ENCODE measurements at regions not wholly inside any gene's neighbourhood (a gene's known extent, or its start where the extent isn't known, plus 50 kb on each side); places are given as distances from the start of the nearest gene placed in this dataset.

DNA sequence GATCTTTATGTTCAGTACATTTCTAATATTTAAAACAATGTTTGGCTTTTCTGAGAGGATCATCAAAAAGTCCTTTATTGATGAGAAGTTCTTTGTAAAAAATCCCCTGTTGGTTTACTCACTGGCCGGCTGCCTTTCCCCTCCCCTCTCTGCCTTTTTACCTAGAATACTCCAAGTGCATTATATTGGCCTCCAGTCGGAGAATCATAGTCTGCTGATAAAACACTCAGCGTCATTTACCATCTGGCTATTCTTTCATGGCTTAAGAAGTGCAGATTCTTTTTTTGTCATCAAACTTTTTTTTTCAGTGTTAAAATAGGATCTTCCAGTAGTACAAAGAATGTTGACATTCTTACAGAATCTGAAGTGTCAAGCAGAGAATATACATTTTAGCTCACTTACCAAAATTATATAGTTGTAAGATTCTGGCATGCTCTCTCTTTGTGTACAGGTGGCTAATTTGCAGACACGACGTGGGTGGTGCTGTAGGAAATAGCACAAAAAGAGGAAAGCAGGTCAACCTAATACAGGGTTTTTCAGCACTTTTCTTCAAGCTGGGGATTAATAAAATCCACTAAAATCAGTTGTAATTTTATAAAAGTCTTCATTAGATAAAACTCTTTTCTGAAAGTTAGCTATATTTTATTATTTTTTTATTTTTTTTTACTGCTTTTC is 731.8 kb downstream of the KCTD8 start:
- POLR2A ChIA-PET = no interaction called here
- Histone ChIP-seq H3K9me1 (replicated peaks; ENCODE audit: control insufficient read depth, extremely low read depth, insufficient read depth, low read length) (no peaks in the 10 kb centered on the region), H3K4me2 (ENCODE audit: insufficient read depth, low read length) (no peak overlapping the region), H2AFZ (ENCODE audit: low read depth, low read length) (no peak overlapping the region), H3K27ac (ENCODE audit: insufficient read depth, low read depth, low read length) (no peak overlapping the region), H4K20me1 (replicated peaks; ENCODE audit: control insufficient read depth, extremely low read depth, insufficient read depth, low read length) (no peaks in the 10 kb centered on the region), H3K27me3 (ENCODE audit: control insufficient read depth in 2 of 2, insufficient read depth in 2 of 2, low read length in 2 of 2) (no peaks in the 10 kb centered on the region), H3K4me1 (ENCODE audit: control insufficient read depth, extremely low read depth, insufficient read depth, low read length) (no peaks in the 10 kb centered on the region), H3K79me2 (ENCODE audit: control insufficient read depth, insufficient read depth, low read length) (no peaks in the 10 kb centered on the region), H3K9me3 (replicated peaks; ENCODE audit: control insufficient read depth, insufficient read depth, low read length) (peaks cover 2% of the 10 kb centered on the region), H3K9ac (replicated peaks; ENCODE audit: extremely low read depth, insufficient read depth, low read length) (no peak overlapping the region), H3K36me3 (ENCODE audit: control insufficient read depth in 2 of 2, extremely low read depth in 1 of 2, insufficient read depth in 2 of 2, low read length in 2 of 2) (no peaks in the 10 kb centered on the region), H3K4me3 (replicated peaks in 1 of 3; ENCODE audit: insufficient read depth in 1 of 3, low read depth in 1 of 3, low read length in 3 of 3) (no peak overlapping the region)
- DNase-seq (ENCODE audit: low read depth, low spot score) (no peak), FAIRE-seq (no peak)
- intact Hi-C loops (cut with micrococcal nuclease) (no loop called here), dilution Hi-C loops (cut with MboI; ENCODE audit: extremely low pct_ligation_motif_present, low sequenced_read_pairs) (no loop called here)
- no TSS peak for BruUV-seq (replicated peaks)
- CTCF ChIA-PET = no interaction called here
- TF ChIP-seq EZH2 (IDR thresholded peaks at IDR 0.05; ENCODE audit: borderline replicate concordance, low read depth, low read length, severe bottlenecking) = no peak
- TF ChIP-seq JUN (IDR thresholded peaks at IDR 0.05; ENCODE audit: borderline replicate concordance, insufficient read depth, insufficient read length, low read depth) = no peak
- TF ChIP-seq, protein P1, sequence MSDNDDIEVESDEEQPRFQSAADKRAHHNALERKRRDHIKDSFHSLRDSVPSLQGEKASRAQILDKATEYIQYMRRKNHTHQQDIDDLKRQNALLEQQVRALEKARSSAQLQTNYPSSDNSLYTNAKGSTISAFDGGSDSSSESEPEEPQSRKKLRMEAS (IDR thresholded peaks at IDR 0.05; ENCODE audit: insufficient read depth, insufficient read length) = no peak
- no peak for TF ChIP-seq MYC (IDR thresholded peaks at IDR 0.05; ENCODE audit: low read depth, low read length)
- no peak for TF ChIP-seq GATA2 (IDR thresholded peaks at IDR 0.05; ENCODE audit: insufficient read depth, insufficient read length, low read depth, low read length)
- no peak for TF ChIP-seq FOS (IDR thresholded peaks at IDR 0.05; ENCODE audit: borderline replicate concordance, insufficient read depth, low read length)
- TF ChIP-seq POLR2AphosphoS5 (IDR thresholded peaks at IDR 0.05; ENCODE audit: insufficient read depth, low read depth, low read length) = no peak
- no peak for TF ChIP-seq POLR2A (IDR thresholded peaks at IDR 0.05; ENCODE audit: low read depth, low read length)
- TF ChIP-seq, protein P2, sequence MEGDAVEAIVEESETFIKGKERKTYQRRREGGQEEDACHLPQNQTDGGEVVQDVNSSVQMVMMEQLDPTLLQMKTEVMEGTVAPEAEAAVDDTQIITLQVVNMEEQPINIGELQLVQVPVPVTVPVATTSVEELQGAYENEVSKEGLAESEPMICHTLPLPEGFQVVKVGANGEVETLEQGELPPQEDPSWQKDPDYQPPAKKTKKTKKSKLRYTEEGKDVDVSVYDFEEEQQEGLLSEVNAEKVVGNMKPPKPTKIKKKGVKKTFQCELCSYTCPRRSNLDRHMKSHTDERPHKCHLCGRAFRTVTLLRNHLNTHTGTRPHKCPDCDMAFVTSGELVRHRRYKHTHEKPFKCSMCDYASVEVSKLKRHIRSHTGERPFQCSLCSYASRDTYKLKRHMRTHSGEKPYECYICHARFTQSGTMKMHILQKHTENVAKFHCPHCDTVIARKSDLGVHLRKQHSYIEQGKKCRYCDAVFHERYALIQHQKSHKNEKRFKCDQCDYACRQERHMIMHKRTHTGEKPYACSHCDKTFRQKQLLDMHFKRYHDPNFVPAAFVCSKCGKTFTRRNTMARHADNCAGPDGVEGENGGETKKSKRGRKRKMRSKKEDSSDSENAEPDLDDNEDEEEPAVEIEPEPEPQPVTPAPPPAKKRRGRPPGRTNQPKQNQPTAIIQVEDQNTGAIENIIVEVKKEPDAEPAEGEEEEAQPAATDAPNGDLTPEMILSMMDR (IDR thresholded peaks at IDR 0.05; ENCODE audit: extremely low read depth in 1 of 2, insufficient read depth in 1 of 2, low read depth in 1 of 2, low read length in 2 of 2) = no peak
